ENCODE measurements at regions not wholly inside any gene's neighbourhood (a gene's known extent, or its start where the extent isn't known, plus 50 kb on each side); places are given as distances from the start of the nearest gene placed in this dataset.

- H3K36me3 Mint-ChIP-seq (ENCODE audit: insufficient read depth), result no peaks in the 10 kb centered on the region
- peaks cover 7% of the 10 kb centered on the region for H3K9me3 Mint-ChIP-seq
- H3K27me3 Mint-ChIP-seq (ENCODE audit: low read depth), result peaks cover 30% of the 10 kb centered on the region
Measured at GRCh38 chr6:144986271-144986670, 701.1 kb downstream of the UTRN start.

DNA sequence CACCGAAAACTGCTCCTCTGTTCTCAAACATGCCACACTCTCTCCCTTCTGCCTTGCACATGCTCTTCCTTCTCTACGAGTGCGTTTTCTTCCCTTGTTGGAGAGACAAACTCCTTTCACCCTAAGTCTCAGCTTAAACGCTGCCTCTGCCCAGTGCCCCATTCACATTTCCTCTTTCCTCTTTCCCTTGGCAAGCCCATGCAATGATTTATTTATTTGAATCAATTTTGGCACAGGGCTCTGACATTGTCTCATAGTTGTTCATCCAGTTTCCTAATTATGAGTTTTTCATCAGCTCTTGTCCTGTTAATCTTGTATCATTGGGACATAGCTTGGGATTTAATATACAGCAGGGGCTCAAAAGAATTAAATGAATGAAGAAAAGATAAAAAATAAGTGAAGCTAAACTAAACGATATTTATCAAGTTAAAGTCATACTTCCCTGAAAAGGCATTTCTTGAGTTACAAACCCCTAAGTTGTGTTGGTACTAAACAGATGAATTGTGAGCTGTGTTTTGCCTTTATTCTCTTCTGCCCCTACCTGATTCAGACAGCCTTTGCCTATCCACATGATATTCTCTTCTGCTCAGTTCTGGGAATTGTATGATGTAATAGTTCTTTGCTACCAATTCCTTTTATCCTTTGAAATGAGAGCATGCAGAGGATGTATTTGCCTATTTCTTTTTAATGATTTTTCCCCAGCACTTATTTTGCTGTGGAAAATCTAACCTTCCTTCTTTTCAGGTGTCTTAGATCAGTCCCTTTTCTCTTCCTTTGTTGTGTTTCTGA lies 704.4 kb downstream of the UTRN start:
- H3K4me3 Mint-ChIP-seq, result no peak overlapping the region
- DNase-seq (no peak), ATAC-seq (no peak)
- H3K4me1 Mint-ChIP-seq (ENCODE audit: low read depth), result no peaks in the 10 kb centered on the region
- H3K27me3 Mint-ChIP-seq (ENCODE audit: low read depth), result peaks cover 37% of the 10 kb centered on the region
- H3K36me3 Mint-ChIP-seq (ENCODE audit: insufficient read depth), result no peaks in the 10 kb centered on the region
- peaks cover 7% of the 10 kb centered on the region for H3K9me3 Mint-ChIP-seq

More at GRCh38 chr6:144986271-144986670, 701.1 kb downstream of the UTRN start:
- Mint-ChIP-seq H3K4me3 (no peak overlapping the region), H3K4me1 (ENCODE audit: low read depth) (no peaks in the 10 kb centered on the region)
- ATAC-seq (no peak), DNase-seq (no peak)

DNA sequence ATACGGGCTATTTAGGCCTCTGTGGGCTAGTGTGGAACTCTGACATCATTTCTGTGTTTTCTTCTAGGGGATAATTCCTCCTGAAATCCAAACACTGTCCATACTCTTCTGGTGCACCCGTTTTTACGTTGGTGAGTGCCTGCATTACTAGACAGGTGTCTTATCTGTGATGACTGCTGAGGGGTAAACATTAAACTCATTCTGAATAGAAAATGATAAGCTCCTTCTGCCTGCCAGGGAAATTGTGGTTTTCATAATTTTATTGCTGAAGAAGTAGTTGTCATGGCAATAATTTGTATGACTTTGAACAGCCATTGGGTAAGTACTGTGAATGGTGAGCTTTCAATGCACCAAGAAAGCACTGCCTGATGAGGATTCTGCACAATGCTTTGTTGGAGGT lies 705.6 kb downstream of the UTRN start:
- H3K4me3 Mint-ChIP-seq, result no peak overlapping the region
- ATAC-seq (no peak), DNase-seq (no peak)
- H3K9me3 Mint-ChIP-seq, result peaks cover 1% of the 10 kb centered on the region
- H3K36me3 Mint-ChIP-seq (ENCODE audit: insufficient read depth), result no peaks in the 10 kb centered on the region
- no peaks in the 10 kb centered on the region for H3K4me1 Mint-ChIP-seq (ENCODE audit: low read depth)
- peaks cover 39% of the 10 kb centered on the region for H3K27me3 Mint-ChIP-seq (ENCODE audit: low read depth)

- no peaks in the 10 kb centered on the region for H3K4me1 Mint-ChIP-seq (ENCODE audit: low read depth)
- H3K27me3 Mint-ChIP-seq (ENCODE audit: low read depth), result peaks cover 32% of the 10 kb centered on the region
- no peak for DNase-seq
- no peaks in the 10 kb centered on the region for H3K9me3 Mint-ChIP-seq
- H3K4me3 Mint-ChIP-seq, result no peak overlapping the region
- no peaks in the 10 kb centered on the region for H3K36me3 Mint-ChIP-seq (ENCODE audit: insufficient read depth)
- no peak for ATAC-seq
Measured at GRCh38 chr6:144993870-144994269, 708.7 kb downstream of the UTRN start.

DNA sequence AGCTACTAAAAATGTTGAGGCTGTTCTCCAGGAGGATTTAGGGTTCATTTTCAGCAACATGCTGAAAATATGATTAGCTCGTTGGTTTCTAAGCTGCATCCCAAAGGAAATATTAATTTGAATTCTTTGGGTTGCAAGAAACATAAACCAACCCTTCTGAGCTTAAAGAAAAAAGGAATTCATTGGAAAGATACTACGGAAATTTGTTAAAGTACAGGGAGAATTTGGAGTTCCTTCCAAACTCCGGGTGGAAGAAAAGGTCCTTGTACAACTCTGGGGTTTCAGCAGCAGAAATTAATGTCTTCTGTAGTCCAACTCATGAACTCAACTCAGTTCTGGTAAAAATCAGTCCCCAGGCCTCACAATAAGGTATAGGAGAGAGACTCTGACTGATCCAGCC lies 712.9 kb downstream of the UTRN start:
- Mint-ChIP-seq H3K36me3 (ENCODE audit: insufficient read depth) (no peaks in the 10 kb centered on the region), H3K4me1 (ENCODE audit: low read depth) (no peaks in the 10 kb centered on the region), H3K9me3 (peaks cover 5% of the 10 kb centered on the region), H3K27me3 (ENCODE audit: low read depth) (peaks cover 17% of the 10 kb centered on the region), H3K4me3 (no peak overlapping the region)
- DNase-seq (no peak), ATAC-seq (no peak)

GRCh38 chr6:144999127-144999526 lies 714.0 kb downstream of the UTRN start:
- DNase-seq, result no peak
- H3K9me3 Mint-ChIP-seq, result peaks cover 5% of the 10 kb centered on the region

DNA sequence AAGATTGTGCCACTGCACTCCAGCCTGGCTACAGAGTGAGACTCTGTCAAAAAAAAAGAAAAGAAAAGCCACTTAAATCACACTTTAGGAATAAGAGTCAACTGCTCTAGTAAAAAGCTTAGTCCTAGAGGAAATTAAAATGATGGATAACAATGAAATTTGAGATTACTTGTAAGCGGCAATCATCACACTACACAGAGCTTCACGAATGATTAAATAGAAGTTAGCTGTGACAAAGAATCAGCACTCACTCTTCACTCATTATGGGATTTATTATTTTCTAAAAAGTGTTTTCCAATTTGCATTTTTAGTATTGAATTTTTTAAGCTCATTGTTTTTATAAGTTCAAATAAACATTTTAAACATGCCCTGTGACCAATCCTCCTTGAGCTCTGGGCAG lies 718.0 kb downstream of the UTRN start:
- H3K4me3 Mint-ChIP-seq, result no peak overlapping the region
- ATAC-seq (no peak), DNase-seq (no peak)
- no peaks in the 10 kb centered on the region for H3K36me3 Mint-ChIP-seq (ENCODE audit: insufficient read depth)
- H3K9me3 Mint-ChIP-seq, result peaks cover 5% of the 10 kb centered on the region
- H3K4me1 Mint-ChIP-seq (ENCODE audit: low read depth), result no peaks in the 10 kb centered on the region
- H3K27me3 Mint-ChIP-seq (ENCODE audit: low read depth), result peaks cover 18% of the 10 kb centered on the region

More at GRCh38 chr6:144999127-144999526, 714.0 kb downstream of the UTRN start:
- peaks cover 14% of the 10 kb centered on the region for H3K27me3 Mint-ChIP-seq (ENCODE audit: low read depth)
- ATAC-seq, result no peak
- no peaks in the 10 kb centered on the region for H3K36me3 Mint-ChIP-seq (ENCODE audit: insufficient read depth)
- no peak overlapping the region for H3K4me3 Mint-ChIP-seq
- H3K4me1 Mint-ChIP-seq (ENCODE audit: low read depth), result no peaks in the 10 kb centered on the region

- no peak overlapping the region for H3K4me3 Mint-ChIP-seq
- no peaks in the 10 kb centered on the region for H3K36me3 Mint-ChIP-seq (ENCODE audit: insufficient read depth)
- ATAC-seq, result no peak
- DNase-seq, result no peak
- H3K27me3 Mint-ChIP-seq (ENCODE audit: low read depth), result peaks cover 23% of the 10 kb centered on the region
- H3K4me1 Mint-ChIP-seq (ENCODE audit: low read depth), result no peaks in the 10 kb centered on the region
- peaks cover 5% of the 10 kb centered on the region for H3K9me3 Mint-ChIP-seq
Measured at GRCh38 chr6:145006914-145007313, 721.8 kb downstream of the UTRN start.

DNA sequence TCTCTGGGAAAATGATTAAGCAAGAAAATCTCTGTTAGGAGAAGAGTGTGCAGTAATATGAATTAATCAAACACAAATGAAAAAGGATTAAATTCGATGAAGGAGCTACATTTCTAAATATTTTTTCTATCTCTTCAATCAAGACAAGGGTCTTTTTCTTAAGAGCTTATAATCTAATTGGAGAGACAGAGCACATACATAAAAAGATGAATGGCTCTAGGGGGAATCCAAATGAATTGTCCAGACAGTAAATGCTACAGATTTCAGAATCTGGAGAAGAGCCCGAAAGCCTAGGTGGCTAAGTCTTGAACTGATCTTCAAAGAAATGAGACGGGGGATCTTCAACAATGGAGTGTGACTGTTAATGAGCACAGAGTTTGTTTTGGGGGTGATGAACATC lies 723.6 kb downstream of the UTRN start:
- no peak for DNase-seq
- no peaks in the 10 kb centered on the region for H3K36me3 Mint-ChIP-seq (ENCODE audit: insufficient read depth)
- H3K4me1 Mint-ChIP-seq (ENCODE audit: low read depth), result no peaks in the 10 kb centered on the region
- H3K9me3 Mint-ChIP-seq, result no peaks in the 10 kb centered on the region
- H3K27me3 Mint-ChIP-seq (ENCODE audit: low read depth), result peaks cover 29% of the 10 kb centered on the region
- no peak for ATAC-seq
- H3K4me3 Mint-ChIP-seq, result no peak overlapping the region

- no peaks in the 10 kb centered on the region for H3K36me3 Mint-ChIP-seq (ENCODE audit: insufficient read depth)
- no peak overlapping the region for H3K4me3 Mint-ChIP-seq
- no peak for ATAC-seq
Measured at GRCh38 chr6:145009711-145010110, 724.6 kb downstream of the UTRN start.

GRCh38 chr6:145012039-145012662 lies 723.2 kb downstream of the EPM2A start:
- no peak for ATAC-seq
- H3K4me1 Mint-ChIP-seq (ENCODE audit: low read depth), result peaks cover 5% of the 10 kb centered on the region
- H3K36me3 Mint-ChIP-seq (ENCODE audit: insufficient read depth), result no peaks in the 10 kb centered on the region
- peaks cover 20% of the 10 kb centered on the region for H3K27me3 Mint-ChIP-seq (ENCODE audit: low read depth)
- H3K4me3 Mint-ChIP-seq, result no peak overlapping the region
- no peak for DNase-seq
- H3K9me3 Mint-ChIP-seq, result no peaks in the 10 kb centered on the region

More at GRCh38 chr6:145009711-145010110, 724.6 kb downstream of the UTRN start:
- no peak for DNase-seq
- H3K4me1 Mint-ChIP-seq (ENCODE audit: low read depth), result no peaks in the 10 kb centered on the region
- H3K9me3 Mint-ChIP-seq, result no peaks in the 10 kb centered on the region
- peaks cover 29% of the 10 kb centered on the region for H3K27me3 Mint-ChIP-seq (ENCODE audit: low read depth)

GRCh38 chr6:145015739-145016558 lies 719.4 kb downstream of the EPM2A start:
- no peaks in the 10 kb centered on the region for H3K9me3 Mint-ChIP-seq
- no peak for DNase-seq
- H3K4me1 Mint-ChIP-seq (ENCODE audit: low read depth), result peaks cover 5% of the 10 kb centered on the region
- no peaks in the 10 kb centered on the region for H3K36me3 Mint-ChIP-seq (ENCODE audit: insufficient read depth)
- peaks cover 9% of the 10 kb centered on the region for H3K27me3 Mint-ChIP-seq (ENCODE audit: low read depth)
- no peak overlapping the region for H3K4me3 Mint-ChIP-seq
- ATAC-seq, result peak; percentile 94 to 95

- H3K4me1 Mint-ChIP-seq (ENCODE audit: low read depth), result peaks cover 5% of the 10 kb centered on the region
- no peak overlapping the region for H3K4me3 Mint-ChIP-seq
Measured at GRCh38 chr6:145017051-145017450, 718.3 kb downstream of the EPM2A start.

DNA sequence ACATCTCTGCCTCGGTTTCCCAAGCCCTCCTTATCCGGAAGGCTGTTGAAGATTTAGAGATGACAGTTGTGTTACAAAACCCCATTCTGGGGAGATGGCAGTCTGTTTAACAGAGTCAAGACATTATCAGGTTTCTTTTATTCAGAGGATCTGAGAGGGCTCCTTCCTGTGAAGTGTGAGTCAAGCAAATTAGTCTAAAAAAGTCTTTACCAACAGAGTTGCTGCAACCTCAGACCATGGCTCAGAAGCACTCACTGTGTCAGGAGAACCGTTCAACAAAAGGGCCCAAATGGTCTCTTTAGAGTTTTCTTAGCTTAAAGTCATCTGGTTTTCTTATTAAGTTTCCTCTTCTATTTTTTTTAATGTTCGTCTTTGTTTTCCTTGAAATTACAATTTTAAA lies 717.8 kb downstream of the EPM2A start:
- ATAC-seq, result peak; percentile 43 to 53
- H3K27me3 Mint-ChIP-seq (ENCODE audit: low read depth), result peaks cover 2% of the 10 kb centered on the region
- DNase-seq, result no peak
- H3K4me1 Mint-ChIP-seq (ENCODE audit: low read depth), result peaks cover 5% of the 10 kb centered on the region
- H3K4me3 Mint-ChIP-seq, result no peak overlapping the region
- no peaks in the 10 kb centered on the region for H3K36me3 Mint-ChIP-seq (ENCODE audit: insufficient read depth)
- H3K9me3 Mint-ChIP-seq, result no peaks in the 10 kb centered on the region

More at GRCh38 chr6:145017051-145017450, 718.3 kb downstream of the EPM2A start:
- no peak for DNase-seq
- no peak for ATAC-seq
- Mint-ChIP-seq H3K27me3 (ENCODE audit: low read depth) (peaks cover 6% of the 10 kb centered on the region), H3K36me3 (ENCODE audit: insufficient read depth) (no peaks in the 10 kb centered on the region), H3K9me3 (no peaks in the 10 kb centered on the region)

Measured in activated T-cell treated with anti-CD3 and anti-CD28 coated beads, Interleukin-2, amount 50 U/mL, for 4 hours (primary cell).